ENCODE measurements at regions not wholly inside any gene's neighbourhood (a gene's known extent, or its start where the extent isn't known, plus 50 kb on each side); places are given as distances from the start of the nearest gene placed in this dataset.

DNA sequence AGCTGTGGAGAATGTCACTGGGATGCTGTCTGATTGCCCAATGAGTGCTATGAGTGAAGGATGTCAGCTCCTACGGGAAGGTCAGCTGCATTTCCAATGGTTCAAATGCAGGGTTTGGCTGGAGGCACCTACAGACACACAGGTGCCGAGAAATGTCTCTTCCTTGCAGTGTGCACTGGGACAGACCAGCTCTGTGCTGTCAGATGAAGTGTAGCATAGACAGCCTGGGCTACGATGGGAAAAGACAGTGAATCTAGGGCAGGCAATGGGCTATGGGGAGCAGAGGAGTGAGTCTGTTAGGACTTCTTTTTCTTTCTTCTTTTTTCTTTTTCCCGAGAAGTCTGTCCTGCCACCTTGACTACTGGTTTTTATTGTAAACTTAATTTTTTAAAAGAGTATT lies 223.1 kb upstream of the EOMES start:
- TF ChIP-seq CTCF (IDR thresholded peaks at IDR 0.05) (no peak), POLR2AphosphoS5 (IDR thresholded peaks at IDR 0.05; ENCODE audit: insufficient read depth in 1 of 2, low read depth in 1 of 2) (no peak), POLR2A (IDR thresholded peaks at IDR 0.05) (no peak)
